GM06990 (cell line): ENCODE measurements at regions not wholly inside any gene's neighbourhood (a gene's known extent, or its start where the extent isn't known, plus 50 kb on each side); places are given as distances from the start of the nearest gene placed in this dataset.

Source experiments
- DNase-seq: peaks from one replicate; pipeline ENCODE4 v3.0.0-alpha.2; 2011; ENCODE audit not compliant: insufficient read length; ENCODE audit errors: extremely low read depth
- H3K27me3 ChIP-seq: replicated peaks from 2 replicates; pipeline ENCODE4 v1.6.0; 2011; ENCODE audit warnings: low read length; ENCODE audit not compliant: control insufficient read depth, insufficient read depth
- H3K36me3 ChIP-seq: 2 replicates; pipeline ENCODE4 v1.5.1; 2011; ENCODE audit warnings: low read length; ENCODE audit not compliant: control insufficient read depth, insufficient read depth
- H3K4me3 ChIP-seq: replicated peaks from 2 replicates; pipeline ENCODE4 v1.5.1; 2011; ENCODE audit warnings: low read depth, mild to moderate bottlenecking, control low read depth, low read length
- CTCF ChIP-seq: IDR thresholded peaks from 2 replicates; pipeline ENCODE4 v1.5.1; 2011; ENCODE audit warnings: low read length, control low read depth, mild to moderate bottlenecking, inconsistent platforms; ENCODE audit not compliant: insufficient read depth, poor library complexity, severe bottlenecking

GRCh38 chr17:6279659-6280058, 155.3 kb downstream of the AIPL1 start:
- H3K27me3 ChIP-seq, result no peaks in the 10 kb centered on the region; the same call in 1 of the 2 replicates
- H3K4me3 ChIP-seq, result no peak overlapping the region
- H3K36me3 ChIP-seq, result no peaks in the 10 kb centered on the region
- TF ChIP-seq CTCF, result peak; percentile 35
- DNase-seq, result no peak

GRCh38 chr17:6278376-6278775, 156.5 kb downstream of the AIPL1 start:
- TF ChIP-seq CTCF, result no peak

GRCh38 chr17:6276711-6277110, 158.2 kb downstream of the AIPL1 start:
- peak; percentile 2 for TF ChIP-seq CTCF
- no peak for DNase-seq
- Histone ChIP-seq H3K36me3 (no peaks in the 10 kb centered on the region), H3K4me3 (no peak overlapping the region), H3K27me3 (no peaks in the 10 kb centered on the region; the same call in 1 of the 2 replicates)

More at GRCh38 chr17:6278376-6278775, 156.5 kb downstream of the AIPL1 start:
- Histone ChIP-seq H3K4me3 (no peak overlapping the region), H3K27me3 (no peaks in the 10 kb centered on the region; the same call in 1 of the 2 replicates), H3K36me3 (no peaks in the 10 kb centered on the region)
- DNase-seq, result no peak

- Histone ChIP-seq H3K4me3 (no peak overlapping the region), H3K36me3 (no peaks in the 10 kb centered on the region), H3K27me3 (no peaks in the 10 kb centered on the region)
- no peak for TF ChIP-seq CTCF
- no peak for DNase-seq
These were observed 160.6 kb downstream of the AIPL1 start for GRCh38 chr17:6274310-6274709.

- Histone ChIP-seq H3K4me3 (no peak overlapping the region), H3K27me3 (no peaks in the 10 kb centered on the region), H3K36me3 (no peaks in the 10 kb centered on the region)
- no peak for DNase-seq
- no peak for TF ChIP-seq CTCF
These were observed 165.4 kb downstream of the AIPL1 start for GRCh38 chr17:6269478-6269877.

- no peaks in the 10 kb centered on the region for H3K36me3 ChIP-seq
- no peak for TF ChIP-seq CTCF
- DNase-seq, result no peak
- H3K4me3 ChIP-seq, result no peak overlapping the region
- H3K27me3 ChIP-seq, result peaks cover 1% of the 10 kb centered on the region; the same call in 1 of the 2 replicates
These were observed 173.5 kb downstream of the AIPL1 start for GRCh38 chr17:6261466-6261865.
